ENCODE measurements at regions not wholly inside any gene's neighbourhood (a gene's known extent, or its start where the extent isn't known, plus 50 kb on each side); places are given as distances from the start of the nearest gene placed in this dataset.
"Not testable (repeated sequence)": the region's sequence is repeated elsewhere in the genome, so short reads cannot be mapped to it uniquely, and the experiment has no call there.

DNA sequence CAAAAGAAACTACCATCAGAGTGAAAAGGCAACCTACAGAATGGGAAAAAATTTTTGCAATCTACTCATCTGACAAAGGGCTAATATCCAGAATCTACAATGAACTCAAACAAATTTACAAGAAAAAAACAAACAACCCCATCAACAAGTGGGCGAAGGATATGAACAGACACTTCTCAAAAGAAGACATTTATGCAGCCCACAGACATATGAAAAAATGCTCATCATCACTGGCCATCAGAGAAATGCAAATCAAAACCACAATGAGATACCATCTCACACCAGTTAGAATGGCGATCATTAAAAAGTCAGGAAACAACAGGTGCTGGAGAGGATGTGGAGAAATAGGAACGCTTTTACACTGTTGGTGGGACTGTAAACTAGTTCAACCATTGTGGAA, 83.9 kb downstream of the GEMIN8 start:
- not testable (repeated sequence) for TF ChIP-seq CTCF (IDR thresholded peaks at IDR 0.05); POLR2A (IDR thresholded peaks at IDR 0.05); POLR2AphosphoS5 (IDR thresholded peaks at IDR 0.05; ENCODE audit: insufficient read depth in 1 of 2, low read depth in 1 of 2)

Measured in vagina (tissue), 2 donors.